SK-N-SH treated with all-trans-retinoic acid at 6 μM for 48 hours (cell line): ENCODE measurements at regions not wholly inside any gene's neighbourhood (a gene's known extent, or its start where the extent isn't known, plus 50 kb on each side); places are given as distances from the start of the nearest gene placed in this dataset.

Experiments
- ATAC-seq: fragments of 200-7000 bp; cut with Tn5 transposase; 3 replicates; pipeline ENCODE4 v1.9.1; 2020; ENCODE audit warnings: mild to moderate bottlenecking, moderate library complexity
- BACH2 ChIP-seq: fragments of 250-450 bp; sonication (Bioruptor Pico); IDR thresholded peaks from 2 replicates; pipeline ENCODE4 v1.9.0; 2021; ENCODE audit warnings: mild to moderate bottlenecking, borderline replicate concordance
- CREB5 ChIP-seq: fragments of 250-450 bp; sonication (Bioruptor Pico); IDR thresholded peaks from 2 replicates; pipeline ENCODE4 v1.5.1; 2020; ENCODE audit warnings: low read depth, mild to moderate bottlenecking, moderate library complexity
- CSDC2 ChIP-seq: fragments of 250-450 bp; sonication (Bioruptor Pico); IDR thresholded peaks from 2 replicates; pipeline ENCODE4 v1.5.0; 2020; ENCODE audit warnings: mild to moderate bottlenecking, moderate library complexity
- CSRNP3 ChIP-seq: fragments of 250-450 bp; sonication (Bioruptor Pico); IDR thresholded peaks from 2 replicates; pipeline ENCODE4 v1.5.1; 2021; ENCODE audit warnings: mild to moderate bottlenecking, moderate library complexity
- ESRRG ChIP-seq: fragments of 250-450 bp; sonication (Bioruptor Pico); IDR thresholded peaks from 2 replicates; pipeline ENCODE4 v1.6.1; 2021; ENCODE audit warnings: mild to moderate bottlenecking
- GLIS3 ChIP-seq: fragments of 250-450 bp; sonication (Bioruptor Pico); IDR thresholded peaks from 2 replicates; pipeline ENCODE4 v1.5.0; 2020; ENCODE audit warnings: mild to moderate bottlenecking, moderate library complexity
- ISL1 ChIP-seq: fragments of 250-450 bp; sonication (Bioruptor Pico); IDR thresholded peaks from 2 replicates; pipeline ENCODE4 v2.1.2; 2022; ENCODE audit warnings: mild to moderate bottlenecking, moderate library complexity
- OSR1 ChIP-seq: fragments of 250-450 bp; sonication (Bioruptor Pico); IDR thresholded peaks from 2 replicates; pipeline ENCODE4 v1.8.0; 2022; ENCODE audit warnings: moderate library complexity, mild to moderate bottlenecking, inconsistent platforms
- PATZ1 ChIP-seq: fragments of 250-450 bp; sonication (Bioruptor Pico); IDR thresholded peaks from 2 replicates; pipeline ENCODE4 v1.8.0; 2020; ENCODE audit warnings: mild to moderate bottlenecking, moderate library complexity, borderline replicate concordance
- POU6F1 ChIP-seq: fragments of 250-450 bp; sonication (Bioruptor Pico); IDR thresholded peaks from 2 replicates; pipeline ENCODE4 v1.8.0; 2021; ENCODE audit warnings: low read depth, mild to moderate bottlenecking, moderate library complexity, borderline replicate concordance
- PPARA ChIP-seq: fragments of 250-450 bp; sonication (Bioruptor Pico); IDR thresholded peaks from 2 replicates; pipeline ENCODE4 v1.5.0; 2020; ENCODE audit warnings: mild to moderate bottlenecking, borderline replicate concordance
- SNAI2 ChIP-seq: fragments of 250-450 bp; sonication (Bioruptor Pico); IDR thresholded peaks from 2 replicates; pipeline ENCODE4 v1.5.0; 2020; ENCODE audit warnings: mild to moderate bottlenecking, moderate library complexity
- TCF4 ChIP-seq: fragments of 250-450 bp; sonication (Bioruptor Pico); IDR thresholded peaks from 2 replicates; pipeline ENCODE4 v1.8.0; 2021; ENCODE audit warnings: mild to moderate bottlenecking, moderate library complexity, borderline replicate concordance
- TOX ChIP-seq: fragments of 250-450 bp; sonication (Bioruptor Pico); IDR thresholded peaks from 2 replicates; pipeline ENCODE4 v1.8.0; 2021; ENCODE audit warnings: mild to moderate bottlenecking, moderate library complexity, borderline replicate concordance
- TSHZ2 ChIP-seq: fragments of 250-450 bp; sonication (Bioruptor Pico); IDR thresholded peaks from 2 replicates; pipeline ENCODE4 v1.5.0; 2020; ENCODE audit warnings: mild to moderate bottlenecking, moderate library complexity
- ZC3H10 ChIP-seq: fragments of 250-450 bp; sonication (Bioruptor Pico); IDR thresholded peaks from 2 replicates; pipeline ENCODE4 v1.5.1; 2021; ENCODE audit warnings: mild to moderate bottlenecking, moderate library complexity
- ZFP3 ChIP-seq: fragments of 250-450 bp; sonication (Bioruptor Pico); IDR thresholded peaks from 2 replicates; pipeline ENCODE4 v1.5.0; 2020; ENCODE audit warnings: mild to moderate bottlenecking, moderate library complexity
- ZFP30 ChIP-seq: fragments of 450-650 bp; formaldehyde crosslinking; IDR thresholded peaks from 2 replicates; pipeline ENCODE4 v1.5.0; 2022; ENCODE audit warnings: mild to moderate bottlenecking, moderate library complexity
- ZNF565 ChIP-seq: fragments of 450-650 bp; formaldehyde crosslinking; conservative IDR thresholded peaks from 2 replicates; pipeline ENCODE4 v1.5.0; 2020; ENCODE audit warnings: low read depth, mild to moderate bottlenecking, moderate library complexity
- ZNF70 ChIP-seq: fragments of 450-650 bp; formaldehyde crosslinking; IDR thresholded peaks from 2 replicates; pipeline ENCODE4 v1.5.0; 2020; ENCODE audit warnings: mild to moderate bottlenecking, moderate library complexity
- ZNF8 ChIP-seq: fragments of 450-650 bp; formaldehyde crosslinking; IDR thresholded peaks from 2 replicates; pipeline ENCODE4 v1.5.0; 2020; ENCODE audit warnings: mild to moderate bottlenecking, moderate library complexity

- TF ChIP-seq ZC3H10 (CRISPR knock-in tag) (no peak), BACH2 (CRISPR knock-in tag) (no peak), ZNF565 (CRISPR knock-in tag) (no peak), CREB5 (no peak), PATZ1 (CRISPR knock-in tag) (no peak)
Observed at GRCh38 chr11:91979775-91980174, 244.8 kb upstream of the FAT3 start (continued).

GRCh38 chr11:91978747-91979146 lies 245.9 kb upstream of the FAT3 start:
- TF ChIP-seq ZFP30 (CRISPR knock-in tag) = no peak
- TF ChIP-seq SNAI2 (CRISPR knock-in tag) = no peak
- no peak for TF ChIP-seq ZFP3 (CRISPR knock-in tag)
- TF ChIP-seq ISL1 (CRISPR knock-in tag) = no peak
- no peak for TF ChIP-seq GLIS3 (CRISPR knock-in tag)
- no peak for TF ChIP-seq ESRRG (CRISPR knock-in tag)
- TF ChIP-seq OSR1 = no peak
- no peak for TF ChIP-seq CSDC2
- no peak for TF ChIP-seq PPARA (CRISPR knock-in tag)
- TF ChIP-seq BACH2 (CRISPR knock-in tag) = no peak
- ATAC-seq = no peak; the same call in 2 of the 3 replicates

- TF ChIP-seq ZNF8 (CRISPR knock-in tag) (no peak), POU6F1 (CRISPR knock-in tag) (no peak), TOX (CRISPR knock-in tag) (no peak), ZNF565 (CRISPR knock-in tag) (no peak), PPARA (CRISPR knock-in tag) (no peak), ZNF70 (CRISPR knock-in tag) (no peak), TCF4 (CRISPR knock-in tag) (no peak)
- no peak for ATAC-seq
Observed at GRCh38 chr11:91972665-91973266, 251.9 kb upstream of the FAT3 start.

GRCh38 chr11:91970624-91971023 lies 254.0 kb upstream of the FAT3 start:
- TF ChIP-seq GLIS3 (CRISPR knock-in tag) (no peak), ZC3H10 (CRISPR knock-in tag) (no peak), PATZ1 (CRISPR knock-in tag) (no peak), CSRNP3 (CRISPR knock-in tag) (no peak), CSDC2 (no peak), ZFP3 (CRISPR knock-in tag) (no peak), PPARA (CRISPR knock-in tag) (no peak), TOX (CRISPR knock-in tag) (no peak), ZNF8 (CRISPR knock-in tag) (no peak), CREB5 (no peak), OSR1 (no peak), TSHZ2 (CRISPR knock-in tag) (no peak)
- ATAC-seq = no peak
